Suprapubic skin (tissue), 4 donors: ENCODE measurements at regions not wholly inside any gene's neighbourhood (a gene's known extent, or its start where the extent isn't known, plus 50 kb on each side); places are given as distances from the start of the nearest gene placed in this dataset.
"Not testable (repeated sequence)": the region's sequence is repeated elsewhere in the genome, so short reads cannot be mapped to it uniquely, and the experiment has no call there.

Source experiments
- DNase-seq, 2 donors: peaks; one replicate each; pipeline ENCODE4 v3.0.0-alpha.2; 2019; ENCODE audit warnings: low spot score in 2 of 2
- H3K27ac ChIP-seq: fragments of 200-600 bp; sonication (generic); one replicate; pipeline ENCODE4 v1.5.1; 2019
- H3K27me3 ChIP-seq: fragments of 200-600 bp; sonication (generic); one replicate; pipeline ENCODE4 v1.5.1; 2019
- H3K36me3 ChIP-seq: fragments of 200-600 bp; sonication (generic); one replicate; pipeline ENCODE4 v1.5.1; 2019
- H3K4me1 ChIP-seq: fragments of 200-600 bp; sonication (generic); one replicate; pipeline ENCODE4 v1.5.1; 2019
- H3K4me3 ChIP-seq: fragments of 200-600 bp; sonication (generic); one replicate; pipeline ENCODE4 v1.5.1; 2019; ENCODE audit warnings: mild to moderate bottlenecking
- H3K9me3 ChIP-seq: fragments of 200-600 bp; sonication (generic); one replicate; pipeline ENCODE4 v1.5.1; 2019
- CTCF ChIP-seq, 2 donors: fragments of 200-600 bp in 1 of 2; fragments of 450-650 bp in 1 of 2; sonication (generic) in 1 of 2; IDR thresholded peaks; one replicate each; pipeline ENCODE4 v1.5.1; 2016 to 2019; ENCODE audit warnings: antibody characterized with exemption in 2 of 2, mild to moderate bottlenecking in 1 of 2, moderate library complexity in 1 of 2
- EP300 ChIP-seq: sonication (generic); formaldehyde crosslinking; IDR thresholded peaks from one replicate; pipeline ENCODE4 v1.6.1; 2017; ENCODE audit warnings: antibody characterized with exemption
- POLR2A ChIP-seq, 2 donors: fragments of 450-650 bp; IDR thresholded peaks; one replicate each; pipeline ENCODE4 v1.6.1; 2017; ENCODE audit warnings: antibody characterized with exemption in 2 of 2, mild to moderate bottlenecking in 2 of 2, moderate library complexity in 2 of 2
- POLR2AphosphoS5 ChIP-seq, 3 donors: sonication (generic); formaldehyde crosslinking; IDR thresholded peaks; one replicate each; pipeline ENCODE4 v1.6.1; 2017; ENCODE audit warnings: antibody characterized with exemption in 3 of 3
- WGBS: methylation state at CpG from one replicate; pipeline ENCODE4 v1.1.5; 2018; 5-methylcytosine and 5-hydroxymethylcytosine counted together

- 73% methylated on average over 2 of the region's 2 CpGs for WGBS
Observed at GRCh38 chr6:67935976-67936477, 699.1 kb upstream of the ADGRB3 start.

GRCh38 chr6:67933278-67933677, 701.8 kb upstream of the ADGRB3 start:
- Histone ChIP-seq H3K4me1 (no peaks in the 10 kb centered on the region), H3K4me3 (no peak overlapping the region), H3K9me3 (no peaks in the 10 kb centered on the region), H3K36me3 (no peaks in the 10 kb centered on the region), H3K27ac (no peak overlapping the region), H3K27me3 (no peaks in the 10 kb centered on the region)
- TF ChIP-seq POLR2A (IDR thresholded peaks at IDR 0.05) (no peak), CTCF (IDR thresholded peaks at IDR 0.05) (no peak), EP300 (no peak), POLR2AphosphoS5 (IDR thresholded peaks at IDR 0.05) (no peak)
- WGBS: 79% methylated on average over 1 of the region's 1 CpG
- no peak for DNase-seq

More at GRCh38 chr6:67935976-67936477, 699.1 kb upstream of the ADGRB3 start:
- no peak overlapping the region for H3K27ac ChIP-seq
- H3K36me3 ChIP-seq: no peaks in the 10 kb centered on the region
- no peaks in the 10 kb centered on the region for H3K4me1 ChIP-seq
- no peak overlapping the region for H3K4me3 ChIP-seq
- no peaks in the 10 kb centered on the region for H3K9me3 ChIP-seq
- no peak for TF ChIP-seq CTCF (IDR thresholded peaks at IDR 0.05)
- TF ChIP-seq POLR2AphosphoS5 (IDR thresholded peaks at IDR 0.05): no peak
- TF ChIP-seq POLR2A (IDR thresholded peaks at IDR 0.05): no peak
- no peak for TF ChIP-seq EP300
- no peaks in the 10 kb centered on the region for H3K27me3 ChIP-seq
- DNase-seq: no peak

GRCh38 chr6:67922588-67922987, 712.5 kb upstream of the ADGRB3 start:
- not testable (repeated sequence) for DNase-seq, H3K36me3 ChIP-seq, H3K4me3 ChIP-seq, H3K4me1 ChIP-seq, H3K9me3 ChIP-seq, H3K27me3 ChIP-seq, H3K27ac ChIP-seq
- WGBS: 50% methylated on average over 2 of the region's 3 CpGs

- not testable (repeated sequence) for H3K9me3 ChIP-seq, H3K27me3 ChIP-seq, H3K4me1 ChIP-seq, H3K27ac ChIP-seq, H3K4me3 ChIP-seq, H3K36me3 ChIP-seq, DNase-seq
- WGBS: 90% methylated on average over 1 of the region's 1 CpG
Observed at GRCh38 chr6:67920040-67920439, 715.0 kb upstream of the ADGRB3 start.

GRCh38 chr6:67916399-67916798, 718.7 kb upstream of the ADGRB3 start:
- Histone ChIP-seq H3K4me3 (no peak overlapping the region), H3K27ac (no peak overlapping the region), H3K4me1 (no peaks in the 10 kb centered on the region), H3K27me3 (no peaks in the 10 kb centered on the region), H3K36me3 (no peaks in the 10 kb centered on the region), H3K9me3 (peaks cover 4% of the 10 kb centered on the region)
- TF ChIP-seq POLR2AphosphoS5 (IDR thresholded peaks at IDR 0.05): no peak
- TF ChIP-seq CTCF (IDR thresholded peaks at IDR 0.05): no peak
- no peak for TF ChIP-seq POLR2A (IDR thresholded peaks at IDR 0.05)
- TF ChIP-seq EP300: no peak
- DNase-seq: no peak
- WGBS: 59% methylated on average over 2 of the region's 2 CpGs

GRCh38 chr6:67914419-67914818, 720.7 kb upstream of the ADGRB3 start:
- Histone ChIP-seq H3K4me1 (no peaks in the 10 kb centered on the region), H3K27ac (no peak overlapping the region), H3K27me3 (no peaks in the 10 kb centered on the region), H3K36me3 (no peaks in the 10 kb centered on the region), H3K4me3 (no peak overlapping the region), H3K9me3 (no peaks in the 10 kb centered on the region)
- no peak for DNase-seq
- no peak for TF ChIP-seq POLR2A (IDR thresholded peaks at IDR 0.05)
- TF ChIP-seq CTCF (IDR thresholded peaks at IDR 0.05): no peak
- TF ChIP-seq POLR2AphosphoS5 (IDR thresholded peaks at IDR 0.05): no peak
- TF ChIP-seq EP300: no peak
- 3% methylated on average over 1 of the region's 1 CpG for WGBS
